ENCODE measurements at regions not wholly inside any gene's neighbourhood (a gene's known extent, or its start where the extent isn't known, plus 50 kb on each side); places are given as distances from the start of the nearest gene placed in this dataset.

DNA sequence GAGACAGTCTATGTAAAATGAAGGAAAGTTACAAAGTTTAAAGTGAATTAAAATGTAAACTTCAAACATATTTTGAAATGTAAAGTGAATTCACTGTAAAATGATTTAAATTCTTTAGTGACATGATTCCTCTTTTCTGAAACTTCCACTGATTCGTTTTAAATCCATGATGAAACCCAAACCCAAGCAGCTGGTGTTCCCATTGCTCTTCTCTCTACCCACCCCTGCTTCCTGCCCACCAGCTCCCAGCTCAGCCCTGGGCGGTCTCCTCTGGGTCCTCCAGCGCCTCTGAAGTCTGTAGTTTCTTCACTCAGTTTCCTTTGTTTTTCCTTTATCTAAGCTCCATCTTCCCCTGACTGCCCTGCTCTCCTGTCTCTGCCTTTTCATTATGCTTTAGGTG, 175.9 kb downstream of the SNX10 start:
- Histone ChIP-seq H3K9me3 (replicated peaks in 1 of 11) (no peaks in the 10 kb centered on the region), H3K9ac (no peak overlapping the region), H3K4me3 (no peak overlapping the region), H3K27me3 (no peaks in the 10 kb centered on the region), H3K4me2 (no peak overlapping the region), H3K27ac (no peak overlapping the region), H3K4me1 (no peaks in the 10 kb centered on the region), H4K20me1 (no peaks in the 10 kb centered on the region), H3K36me3 (no peaks in the 10 kb centered on the region)
- TF ChIP-seq Cebpa-rat (IDR thresholded peaks at IDR 0.05) = no peak

DNA sequence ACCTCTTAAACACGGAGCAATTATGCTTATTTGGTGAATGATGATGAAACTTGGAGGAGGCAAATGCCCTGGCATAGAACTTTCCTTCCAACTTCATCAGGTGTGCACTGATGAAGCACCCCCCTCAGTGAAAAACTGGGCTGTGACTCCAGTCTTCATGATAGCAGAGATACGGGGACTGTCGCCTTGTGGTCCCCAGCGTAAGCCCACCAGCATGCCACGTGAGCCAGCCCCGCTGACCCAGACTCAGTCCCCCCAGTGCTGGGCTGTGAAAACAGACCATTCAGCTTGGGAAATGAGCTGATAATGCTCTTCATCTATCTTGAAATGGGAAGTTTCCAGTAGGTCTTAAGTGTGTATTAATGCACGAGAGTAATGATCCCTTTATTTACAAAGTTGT, 177.0 kb downstream of the SNX10 start:
- Histone ChIP-seq H3K4me2 (no peak overlapping the region), H3K9ac (no peak overlapping the region), H3K27me3 (no peaks in the 10 kb centered on the region), H3K27ac (no peak overlapping the region), H3K9me3 (replicated peaks in 1 of 11) (no peaks in the 10 kb centered on the region), H4K20me1 (no peaks in the 10 kb centered on the region), H3K4me3 (no peak overlapping the region), H3K36me3 (no peaks in the 10 kb centered on the region), H3K4me1 (no peaks in the 10 kb centered on the region)
- TF ChIP-seq Cebpa-rat (IDR thresholded peaks at IDR 0.05) = no peak

DNA sequence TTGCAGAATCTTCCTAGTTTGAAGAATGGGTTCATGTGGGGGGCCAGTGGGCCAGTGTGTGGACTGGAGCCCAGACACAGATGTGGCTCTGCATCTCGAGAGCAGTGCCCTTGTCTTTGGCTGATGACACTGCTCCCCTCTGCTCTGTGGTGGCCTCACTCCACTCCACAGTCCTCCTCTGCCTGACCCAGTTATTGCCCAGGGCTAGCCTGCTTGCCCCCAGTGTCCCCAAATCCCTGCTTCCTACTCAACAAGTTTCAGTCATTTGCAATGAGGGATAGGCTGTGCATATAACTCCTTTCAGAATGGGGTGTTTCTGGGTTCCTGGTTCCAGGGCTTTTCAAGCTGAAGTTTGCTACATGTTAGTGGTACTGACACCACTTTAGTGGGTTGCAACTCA, 177.5 kb downstream of the SNX10 start:
- Histone ChIP-seq H3K9ac (no peak overlapping the region), H3K4me1 (no peaks in the 10 kb centered on the region), H3K4me3 (no peak overlapping the region), H3K27me3 (no peaks in the 10 kb centered on the region), H3K9me3 (replicated peaks in 1 of 11) (no peaks in the 10 kb centered on the region), H3K4me2 (no peak overlapping the region), H3K27ac (no peak overlapping the region), H3K36me3 (no peaks in the 10 kb centered on the region), H4K20me1 (no peaks in the 10 kb centered on the region)
- no peak for TF ChIP-seq Cebpa-rat (IDR thresholded peaks at IDR 0.05)

DNA sequence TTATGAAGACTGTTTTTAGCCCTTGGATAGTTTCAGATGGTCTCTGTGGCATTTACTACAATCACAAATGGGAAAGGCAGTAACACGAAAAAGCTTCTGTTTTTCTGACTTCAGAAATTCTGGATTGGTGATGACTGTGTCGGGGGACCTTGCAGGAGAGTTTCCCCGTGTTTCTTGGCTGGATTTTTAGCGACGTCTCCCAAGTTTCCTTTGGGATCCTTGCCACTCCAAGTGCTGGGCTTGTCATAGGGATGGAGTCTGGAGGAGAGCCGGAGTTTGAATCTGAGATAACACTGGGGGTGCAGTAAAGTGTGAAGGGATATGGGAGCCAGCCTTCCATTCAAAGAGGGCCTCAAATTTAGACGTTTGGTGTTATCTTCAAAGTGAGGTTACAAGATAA, 179.0 kb downstream of the SNX10 start:
- no peak overlapping the region for H3K27ac ChIP-seq
- H3K4me3 ChIP-seq = no peak overlapping the region
- H3K27me3 ChIP-seq = no peaks in the 10 kb centered on the region
- H3K4me1 ChIP-seq = no peaks in the 10 kb centered on the region
- no peak for TF ChIP-seq Cebpa-rat (IDR thresholded peaks at IDR 0.05)
- H3K9ac ChIP-seq = no peak overlapping the region
- no peaks in the 10 kb centered on the region for H3K36me3 ChIP-seq
- no peaks in the 10 kb centered on the region for H3K9me3 ChIP-seq (replicated peaks in 1 of 11)
- no peak overlapping the region for H3K4me2 ChIP-seq
- no peaks in the 10 kb centered on the region for H4K20me1 ChIP-seq

DNA sequence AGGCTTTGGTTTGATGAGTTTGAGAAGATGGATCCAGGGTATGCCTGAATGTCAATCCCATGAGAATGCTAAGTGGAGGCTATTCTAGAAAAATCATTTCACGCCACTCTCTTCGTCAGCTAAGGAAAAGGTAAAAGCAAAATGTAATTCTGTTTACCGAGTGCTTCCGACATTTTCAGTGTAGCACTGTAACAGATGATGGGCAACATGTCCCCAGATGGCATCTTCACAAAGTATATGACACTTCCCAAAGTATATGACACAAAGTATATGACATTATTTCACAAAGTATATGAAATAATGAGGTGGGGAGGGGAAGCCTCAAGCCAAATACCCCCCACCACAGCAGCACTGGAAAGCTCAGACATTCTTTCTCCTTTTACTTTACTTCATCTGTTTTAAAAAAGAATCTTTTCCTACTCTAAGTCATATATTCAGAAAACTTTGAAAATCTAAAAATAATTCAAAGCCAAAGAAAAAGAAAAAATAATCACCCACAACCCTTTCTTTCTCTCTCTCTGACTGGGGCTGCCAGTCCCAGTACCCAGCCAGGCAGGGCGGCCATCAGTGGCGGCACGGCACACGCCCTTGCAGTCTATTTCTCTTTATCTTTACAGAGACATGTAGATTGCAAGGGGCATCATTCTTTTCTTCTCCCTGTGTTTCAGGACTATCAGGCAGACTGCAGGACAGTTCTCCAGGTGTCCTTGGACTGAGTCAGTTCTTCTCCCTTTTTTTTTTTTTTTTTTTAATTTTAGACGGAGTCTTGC, 179.8 kb downstream of the SNX10 start:
- H3K27ac ChIP-seq = no peak overlapping the region
- no peaks in the 10 kb centered on the region for H4K20me1 ChIP-seq
- no peak for TF ChIP-seq Cebpa-rat (IDR thresholded peaks at IDR 0.05)
- no peak overlapping the region for H3K4me2 ChIP-seq
- H3K4me1 ChIP-seq = no peaks in the 10 kb centered on the region
- H3K36me3 ChIP-seq = no peaks in the 10 kb centered on the region
- H3K4me3 ChIP-seq = no peak overlapping the region
- no peaks in the 10 kb centered on the region for H3K9me3 ChIP-seq (replicated peaks in 1 of 11)
- H3K9ac ChIP-seq = no peak overlapping the region
- no peaks in the 10 kb centered on the region for H3K27me3 ChIP-seq

DNA sequence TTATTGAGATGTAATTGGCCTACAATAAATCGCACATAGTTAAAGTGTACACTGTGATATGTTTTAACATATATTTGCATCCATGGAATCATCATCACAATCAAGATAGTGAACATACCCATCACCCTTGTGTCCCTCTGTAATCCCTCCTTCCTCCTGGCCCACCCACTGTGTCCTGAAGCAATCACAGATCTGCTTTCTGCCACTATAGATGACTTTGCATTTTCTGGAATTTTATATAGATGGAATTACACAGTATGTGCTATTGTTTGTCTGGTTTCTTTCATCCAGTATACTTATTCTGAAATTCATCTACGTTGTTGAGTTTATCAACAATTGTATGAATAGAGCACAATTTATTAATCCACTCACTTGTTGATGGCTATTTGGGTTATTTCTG, 181.3 kb downstream of the SNX10 start:
- H3K4me3 ChIP-seq = no peak overlapping the region
- no peak for TF ChIP-seq Cebpa-rat (IDR thresholded peaks at IDR 0.05)

DNA sequence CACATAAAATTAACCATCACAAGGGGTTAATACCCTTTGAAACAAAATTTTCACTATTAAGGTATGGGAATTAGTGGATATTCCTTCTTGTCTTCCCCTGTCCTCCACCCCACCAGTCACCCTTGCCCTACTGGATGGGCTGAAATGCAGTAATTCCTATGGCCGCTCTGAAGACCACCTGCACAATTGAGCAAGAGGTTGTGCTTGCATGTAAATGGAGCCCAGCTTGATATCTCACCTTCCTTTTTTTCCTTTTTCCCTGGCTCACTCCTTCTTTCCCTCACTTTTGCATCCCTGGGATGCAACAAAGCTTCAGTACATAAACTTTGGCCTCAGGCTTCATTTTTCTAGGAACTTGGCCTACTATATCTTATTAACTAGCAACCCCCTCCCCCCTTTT, 184.6 kb downstream of the SNX10 start:
- H3K9ac ChIP-seq = no peak overlapping the region
- TF ChIP-seq Cebpa-rat (IDR thresholded peaks at IDR 0.05) = no peak
- H3K36me3 ChIP-seq = no peaks in the 10 kb centered on the region
- H4K20me1 ChIP-seq = no peaks in the 10 kb centered on the region
- H3K4me1 ChIP-seq = no peaks in the 10 kb centered on the region
- H3K27ac ChIP-seq = no peak overlapping the region
- no peaks in the 10 kb centered on the region for H3K9me3 ChIP-seq (replicated peaks in 1 of 11)
- H3K4me2 ChIP-seq = no peak overlapping the region
- H3K4me3 ChIP-seq = no peak overlapping the region
- H3K27me3 ChIP-seq = no peaks in the 10 kb centered on the region

More for the DNA sequence above, 181.3 kb downstream of the SNX10 start:
- H4K20me1 ChIP-seq = no peaks in the 10 kb centered on the region
- no peaks in the 10 kb centered on the region for H3K9me3 ChIP-seq (replicated peaks in 1 of 11)
- no peaks in the 10 kb centered on the region for H3K36me3 ChIP-seq
- H3K27me3 ChIP-seq = no peaks in the 10 kb centered on the region
- H3K9ac ChIP-seq = no peak overlapping the region
- H3K4me2 ChIP-seq = no peak overlapping the region
- no peak overlapping the region for H3K27ac ChIP-seq
- H3K4me1 ChIP-seq = no peaks in the 10 kb centered on the region

DNA sequence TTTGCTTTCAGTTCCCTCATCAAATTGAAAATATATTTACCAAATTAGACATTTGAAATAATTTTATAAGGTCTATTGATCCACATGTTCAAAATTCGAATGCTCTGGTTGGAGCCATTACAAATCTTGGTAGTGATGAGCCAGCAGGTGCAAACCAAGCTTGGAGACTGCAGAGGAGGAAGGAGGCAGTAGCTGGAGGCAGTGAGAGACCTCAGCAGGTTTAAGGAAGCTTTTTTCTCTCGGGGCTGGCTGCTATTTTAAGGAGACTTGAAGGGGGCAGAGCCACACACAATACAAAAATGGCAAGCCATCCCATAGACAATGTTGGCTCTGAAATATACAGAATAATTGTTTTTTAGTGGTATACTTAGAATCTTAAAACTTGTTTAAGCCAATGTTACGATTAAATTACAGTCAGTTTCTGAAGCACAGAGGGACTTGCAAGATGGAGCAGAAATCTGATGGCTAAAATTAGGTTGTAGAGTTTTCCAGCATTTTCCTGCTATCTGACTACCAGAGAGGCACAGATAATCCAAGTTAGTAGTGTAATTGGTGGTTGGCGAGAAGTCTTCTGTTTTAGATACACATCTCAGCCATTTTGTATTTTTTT, 185.8 kb downstream of the SNX10 start:
- H3K4me3 ChIP-seq = no peak overlapping the region
- no peak for TF ChIP-seq Cebpa-rat (IDR thresholded peaks at IDR 0.05)

DNA sequence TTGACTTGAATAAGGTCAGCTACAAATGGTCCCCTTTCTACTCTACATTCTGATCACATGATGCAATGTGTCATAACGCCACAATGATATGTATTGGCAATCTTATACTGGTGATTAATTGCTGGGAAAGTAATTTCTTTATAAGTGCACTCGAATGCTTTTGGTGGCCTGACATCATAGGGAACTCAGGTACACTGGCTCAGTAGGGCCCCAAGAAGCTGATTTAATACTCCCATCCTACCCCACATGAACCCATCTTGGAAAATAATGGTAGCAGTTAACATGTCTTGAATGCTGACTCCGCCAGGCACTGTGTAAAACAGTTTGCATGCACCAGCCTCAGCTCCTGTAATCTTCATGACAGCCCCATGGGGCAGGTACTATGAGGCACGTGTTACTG, 186.9 kb downstream of the SNX10 start:
- Histone ChIP-seq H3K27me3 (no peaks in the 10 kb centered on the region), H3K4me3 (no peak overlapping the region), H3K4me2 (no peak overlapping the region), H4K20me1 (no peaks in the 10 kb centered on the region), H3K4me1 (no peaks in the 10 kb centered on the region), H3K36me3 (no peaks in the 10 kb centered on the region), H3K9me3 (replicated peaks in 1 of 11) (peaks cover 0 to 13% (median 3%) of the 10 kb centered on the region in 11 experiments; a peak in 13 of 22 replicates), H3K27ac (no peak overlapping the region), H3K9ac (no peak overlapping the region)
- TF ChIP-seq Cebpa-rat (IDR thresholded peaks at IDR 0.05) = no peak

More for the DNA sequence above, 185.8 kb downstream of the SNX10 start:
- H3K27ac ChIP-seq = no peak overlapping the region
- no peak overlapping the region for H3K9ac ChIP-seq
- peaks cover 0 to 2% (median 0%) of the 10 kb centered on the region in 11 experiments; a peak in 2 of 22 replicates for H3K9me3 ChIP-seq (replicated peaks in 1 of 11)
- no peaks in the 10 kb centered on the region for H3K4me1 ChIP-seq
- H3K27me3 ChIP-seq = no peaks in the 10 kb centered on the region
- H3K36me3 ChIP-seq = no peaks in the 10 kb centered on the region
- H3K4me2 ChIP-seq = no peak overlapping the region
- no peaks in the 10 kb centered on the region for H4K20me1 ChIP-seq

DNA sequence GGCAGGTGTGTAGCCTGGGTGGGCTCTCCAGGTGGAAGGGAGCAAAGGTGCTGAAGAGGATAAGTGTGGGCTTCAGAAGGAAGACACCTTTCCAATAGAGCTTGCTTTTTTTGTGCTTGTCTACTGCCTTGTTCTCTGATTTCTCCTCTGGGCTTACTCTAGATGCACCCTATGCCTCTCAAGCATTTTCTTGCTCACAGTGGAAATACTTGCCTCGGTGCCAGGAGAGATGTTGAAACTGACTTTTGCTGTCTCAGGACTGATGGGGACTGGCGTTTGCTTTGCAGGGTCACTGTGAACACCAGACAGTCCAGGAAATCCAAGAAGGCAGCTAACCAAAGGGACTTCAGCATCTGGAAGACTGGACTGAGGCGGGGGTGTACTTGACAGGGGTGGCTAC, 187.9 kb downstream of the SNX10 start:
- Histone ChIP-seq H3K27me3 (no peaks in the 10 kb centered on the region), H3K4me1 (no peaks in the 10 kb centered on the region), H4K20me1 (no peaks in the 10 kb centered on the region), H3K4me2 (no peak overlapping the region), H3K27ac (no peak overlapping the region), H3K4me3 (no peak overlapping the region), H3K9me3 (replicated peaks in 1 of 11) (peaks cover 6 to 23% (median 12%) of the 10 kb centered on the region in 11 experiments; a peak in 17 of 22 replicates), H3K36me3 (no peaks in the 10 kb centered on the region), H3K9ac (no peak overlapping the region)
- no peak for TF ChIP-seq Cebpa-rat (IDR thresholded peaks at IDR 0.05)

All from BLaER1 treated with 17β-estradiol and CSF1 and Interleukin-3, amounts not matched to agents 10 nM and 100 nM (cell line).